Neural progenitor cell (in vitro differentiated cells): ENCODE measurements at regions not wholly inside any gene's neighbourhood (a gene's known extent, or its start where the extent isn't known, plus 50 kb on each side); places are given as distances from the start of the nearest gene placed in this dataset.

Experiments used
- EZH2 ChIP-seq: fragments of 200-600 bp; sonication (generic); IDR thresholded peaks from 2 replicates; pipeline ENCODE4 v1.6.1; 2017; ENCODE audit warnings: antibody characterized with exemption, mild to moderate bottlenecking, moderate library complexity
- TF ChIP-seq, protein P1 (sequence below): fragments of 200-600 bp; sonication (generic); IDR thresholded peaks from 2 replicates; pipeline ENCODE4 v1.5.1; 2017; ENCODE audit warnings: antibody characterized with exemption, mild to moderate bottlenecking

DNA sequence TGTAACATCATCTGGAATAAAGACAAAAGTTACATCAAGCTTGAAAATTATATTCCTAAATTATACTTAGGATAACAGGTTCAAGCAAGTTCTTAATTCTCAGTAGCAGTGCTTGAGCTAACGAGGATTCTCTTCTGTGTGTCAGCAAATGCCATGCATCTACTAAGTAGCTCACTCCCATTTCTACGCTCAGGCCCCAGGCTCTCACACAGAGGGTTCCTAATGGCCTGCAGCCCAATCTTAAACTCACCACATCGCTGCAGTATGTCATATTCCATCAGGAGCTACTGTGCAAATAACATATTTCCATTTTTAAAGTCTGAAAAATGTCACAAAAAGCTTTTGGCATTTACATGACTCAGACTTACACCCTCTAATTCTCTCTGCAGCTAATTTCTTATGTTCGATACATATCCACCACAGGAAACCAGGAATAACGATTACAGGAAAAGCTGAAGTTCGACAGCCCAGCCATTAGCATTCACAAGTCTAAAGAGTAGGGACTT lies 474.8 kb downstream of the EFNA5 start:
- TF ChIP-seq, protein P1, sequence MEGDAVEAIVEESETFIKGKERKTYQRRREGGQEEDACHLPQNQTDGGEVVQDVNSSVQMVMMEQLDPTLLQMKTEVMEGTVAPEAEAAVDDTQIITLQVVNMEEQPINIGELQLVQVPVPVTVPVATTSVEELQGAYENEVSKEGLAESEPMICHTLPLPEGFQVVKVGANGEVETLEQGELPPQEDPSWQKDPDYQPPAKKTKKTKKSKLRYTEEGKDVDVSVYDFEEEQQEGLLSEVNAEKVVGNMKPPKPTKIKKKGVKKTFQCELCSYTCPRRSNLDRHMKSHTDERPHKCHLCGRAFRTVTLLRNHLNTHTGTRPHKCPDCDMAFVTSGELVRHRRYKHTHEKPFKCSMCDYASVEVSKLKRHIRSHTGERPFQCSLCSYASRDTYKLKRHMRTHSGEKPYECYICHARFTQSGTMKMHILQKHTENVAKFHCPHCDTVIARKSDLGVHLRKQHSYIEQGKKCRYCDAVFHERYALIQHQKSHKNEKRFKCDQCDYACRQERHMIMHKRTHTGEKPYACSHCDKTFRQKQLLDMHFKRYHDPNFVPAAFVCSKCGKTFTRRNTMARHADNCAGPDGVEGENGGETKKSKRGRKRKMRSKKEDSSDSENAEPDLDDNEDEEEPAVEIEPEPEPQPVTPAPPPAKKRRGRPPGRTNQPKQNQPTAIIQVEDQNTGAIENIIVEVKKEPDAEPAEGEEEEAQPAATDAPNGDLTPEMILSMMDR: no peak
- TF ChIP-seq EZH2: no peak
